HG03457 (cell line): ENCODE measurements at regions not wholly inside any gene's neighbourhood (a gene's known extent, or its start where the extent isn't known, plus 50 kb on each side); places are given as distances from the start of the nearest gene placed in this dataset.
"Not testable (repeated sequence)": the region's sequence is repeated elsewhere in the genome, so short reads cannot be mapped to it uniquely, and the experiment has no call there.

ENCODE experiments used
- ATAC-seq: cut with Tn5 transposase; IDR thresholded peaks from one replicate; pipeline ENCODE4 v1.9.1; 2021; ENCODE audit warnings: moderate number of reproducible peaks; ENCODE audit not compliant: unreplicated experiment

- ATAC-seq, result not testable (repeated sequence)
Measured at GRCh38 chr2:87311896-87312441, 290.3 kb upstream of the PLGLB1 start.

- ATAC-seq, result not testable (repeated sequence)
Measured at GRCh38 chr2:87314622-87315021, 293.0 kb upstream of the PLGLB1 start.

DNA sequence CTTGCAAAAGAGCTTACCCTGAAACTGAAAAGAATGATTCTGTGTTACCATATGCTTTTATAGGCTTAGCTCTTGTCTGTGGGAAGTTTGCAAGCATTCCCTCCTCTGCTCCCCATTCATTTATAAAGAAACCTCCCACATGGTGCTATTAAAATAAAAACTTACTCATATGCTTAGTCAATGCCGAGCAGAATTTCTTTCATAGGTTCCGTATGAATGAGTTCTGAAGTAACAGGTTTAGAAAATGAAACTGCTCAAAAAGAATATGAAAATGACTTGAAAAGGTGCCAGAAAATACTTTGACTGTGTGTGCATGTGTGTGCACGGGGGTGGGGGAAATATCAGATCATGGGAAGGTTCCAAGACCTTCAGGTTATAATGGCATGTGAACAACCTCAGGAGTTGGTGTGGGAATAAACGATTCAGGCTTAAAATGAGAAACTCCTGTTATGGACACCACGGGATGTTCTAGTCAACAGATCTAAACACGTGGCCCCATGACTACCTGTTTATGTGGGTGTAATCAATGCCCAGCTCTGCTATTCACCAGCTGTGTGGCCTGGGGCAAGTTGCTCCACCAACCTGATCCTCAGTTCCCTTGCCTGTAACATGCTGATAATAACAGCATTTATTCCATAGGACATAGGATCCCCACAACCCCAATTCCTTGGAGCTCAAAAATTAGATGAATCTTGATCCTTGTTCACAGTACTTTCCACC is 293.7 kb upstream of the PLGLB1 start:
- ATAC-seq, result not testable (repeated sequence)

GRCh38 chr2:87317193-87317592 is 295.5 kb upstream of the PLGLB1 start:
- ATAC-seq, result not testable (repeated sequence)

DNA sequence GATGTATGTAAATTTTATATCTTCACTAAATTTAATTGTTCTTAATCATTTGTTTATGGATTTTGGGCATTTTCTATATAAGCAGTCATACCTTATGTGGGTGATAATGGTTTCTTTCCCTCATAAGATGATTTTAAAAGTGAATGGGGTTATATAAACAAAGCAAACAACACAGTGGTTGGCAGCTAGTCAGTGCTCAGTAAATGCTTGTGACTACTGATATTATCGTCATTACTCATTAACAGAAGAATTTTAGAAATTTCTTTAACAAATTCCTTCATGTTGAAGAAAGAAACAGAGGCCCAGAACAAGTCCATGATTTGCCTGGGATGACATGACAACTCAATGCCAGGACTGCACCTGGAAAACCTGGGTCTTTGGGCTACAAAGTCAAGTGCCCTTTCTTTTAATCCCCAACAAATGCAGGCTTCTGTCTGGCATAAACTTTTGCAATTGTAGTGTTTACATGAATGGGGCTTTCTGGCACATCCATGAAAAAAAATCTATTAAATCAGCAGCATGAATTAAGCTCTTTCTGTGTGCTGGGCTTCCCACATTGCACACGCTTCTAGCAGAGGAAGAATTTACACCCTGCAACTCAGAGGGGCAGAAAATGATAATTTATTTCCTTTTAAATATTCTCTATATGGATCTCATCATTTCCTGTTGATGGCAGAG is 297.3 kb upstream of the PLGLB1 start:
- ATAC-seq, result not testable (repeated sequence)

DNA sequence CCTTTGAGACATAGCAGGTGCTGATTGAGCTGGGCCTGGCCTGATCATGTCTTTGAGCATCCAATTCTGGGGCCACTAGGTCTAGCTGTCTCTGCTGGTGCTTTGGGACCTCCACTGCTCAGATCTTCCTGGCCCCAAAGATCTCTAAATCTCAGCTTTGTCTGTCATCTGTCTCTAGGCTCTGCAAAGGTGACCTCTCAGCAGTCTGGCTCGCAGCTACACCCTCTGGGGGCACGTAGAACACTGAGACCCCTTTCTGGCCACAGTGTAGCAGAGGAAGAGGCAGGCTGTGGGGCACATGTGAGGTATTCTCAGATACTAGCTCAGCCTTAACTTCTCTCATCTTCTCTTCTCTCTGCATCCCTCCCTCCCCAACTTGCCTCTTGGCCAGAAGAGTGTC is 298.1 kb upstream of the PLGLB1 start:
- not testable (repeated sequence) for ATAC-seq

GRCh38 chr2:87321201-87321600 is 299.6 kb upstream of the PLGLB1 start:
- not testable (repeated sequence) for ATAC-seq

DNA sequence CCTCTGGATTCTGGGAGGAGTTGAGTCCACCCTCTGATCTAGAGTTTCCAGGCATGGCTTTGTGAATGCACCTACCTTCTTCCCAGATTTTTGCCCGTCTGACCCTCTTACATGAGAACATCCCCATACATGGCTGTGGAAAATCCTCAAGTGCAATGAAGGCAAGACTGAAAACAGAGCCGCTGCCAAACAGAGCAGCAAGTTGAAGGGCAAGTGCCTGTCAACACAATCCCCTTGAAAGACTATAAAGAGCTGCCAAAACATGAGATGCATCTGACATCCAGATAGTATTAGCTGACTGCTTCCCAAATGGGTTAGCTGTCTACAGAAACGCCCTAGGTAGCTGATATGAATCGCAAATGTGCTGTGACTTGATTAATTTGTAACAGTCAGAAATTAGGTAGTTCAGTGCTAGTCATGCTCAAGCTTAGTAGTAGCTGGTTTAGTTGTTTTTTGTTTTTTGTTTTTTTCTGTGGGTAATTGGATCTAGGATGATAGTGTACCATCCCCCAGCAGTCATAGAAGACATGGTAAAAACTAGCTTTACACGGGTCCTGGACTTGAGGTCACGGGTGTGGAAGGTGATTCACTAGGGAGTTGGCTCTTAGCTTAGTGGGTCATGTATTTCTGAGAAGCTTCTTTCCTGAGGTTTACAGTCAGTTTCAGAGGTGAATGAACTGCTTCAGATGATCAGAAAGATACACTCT is 302.8 kb upstream of the PLGLB1 start:
- ATAC-seq, result not testable (repeated sequence)

DNA sequence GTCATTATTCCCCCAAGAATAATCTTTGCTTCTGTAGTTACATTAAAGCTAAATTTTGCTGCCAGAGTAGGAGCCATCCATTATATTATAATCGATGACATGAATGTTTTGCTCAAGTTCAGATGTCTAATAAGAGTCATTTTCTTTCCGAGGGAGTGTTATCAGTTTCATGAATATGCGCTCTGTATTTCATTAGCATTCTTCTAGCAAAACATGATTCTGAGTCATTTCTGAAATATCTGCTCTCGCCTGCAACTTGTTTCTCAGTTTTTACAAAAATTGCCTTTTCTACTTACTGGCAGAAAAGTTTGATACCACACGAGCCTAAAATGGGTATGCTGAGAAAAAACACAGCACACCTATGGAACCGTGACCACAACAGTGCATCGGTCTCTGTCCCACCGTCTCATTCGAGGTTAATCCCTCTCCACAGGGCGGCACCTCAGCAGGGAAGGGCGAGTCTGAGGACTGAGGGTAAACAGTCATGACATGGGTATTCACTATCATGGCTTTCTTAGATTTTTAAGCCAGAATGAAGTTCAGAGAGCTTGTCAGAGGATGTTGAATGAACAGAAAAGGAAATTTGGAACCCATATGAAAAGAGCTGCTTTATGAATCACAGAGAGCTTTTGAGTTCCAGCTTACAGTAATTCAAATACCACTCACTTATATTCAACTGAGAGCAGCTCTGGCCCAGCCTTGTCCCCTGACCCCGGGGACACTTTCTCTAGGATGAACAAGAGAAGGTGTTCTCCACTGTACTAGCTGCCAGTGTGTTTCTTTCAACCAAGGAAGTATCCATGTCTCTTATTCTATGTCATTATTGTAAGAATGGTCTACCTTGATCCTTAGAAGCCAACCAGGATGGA is 303.6 kb upstream of the PLGLB1 start:
- not testable (repeated sequence) for ATAC-seq

GRCh38 chr2:87325911-87326294 is 304.3 kb upstream of the PLGLB1 start:
- ATAC-seq, result not testable (repeated sequence)

DNA sequence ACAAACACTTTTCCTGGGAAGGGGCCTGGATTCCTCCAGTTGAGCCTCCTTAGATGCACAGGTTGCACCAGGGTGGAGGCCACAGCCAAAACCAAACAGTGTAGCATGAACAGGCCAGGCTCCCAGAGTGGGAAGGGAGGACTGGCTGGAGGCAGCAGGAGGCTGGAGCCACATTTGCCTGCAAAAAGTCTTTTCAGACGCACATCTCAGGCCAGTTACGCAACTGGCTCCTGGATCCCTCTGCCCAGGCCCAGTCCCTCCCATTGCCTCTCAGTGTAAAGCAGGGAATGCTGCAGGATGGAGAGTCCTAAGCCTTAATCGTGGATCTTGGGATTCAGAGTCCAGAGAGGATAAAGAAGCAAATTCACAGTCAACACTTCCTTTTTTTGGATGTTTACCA is 305.1 kb upstream of the PLGLB1 start:
- ATAC-seq, result not testable (repeated sequence)

DNA sequence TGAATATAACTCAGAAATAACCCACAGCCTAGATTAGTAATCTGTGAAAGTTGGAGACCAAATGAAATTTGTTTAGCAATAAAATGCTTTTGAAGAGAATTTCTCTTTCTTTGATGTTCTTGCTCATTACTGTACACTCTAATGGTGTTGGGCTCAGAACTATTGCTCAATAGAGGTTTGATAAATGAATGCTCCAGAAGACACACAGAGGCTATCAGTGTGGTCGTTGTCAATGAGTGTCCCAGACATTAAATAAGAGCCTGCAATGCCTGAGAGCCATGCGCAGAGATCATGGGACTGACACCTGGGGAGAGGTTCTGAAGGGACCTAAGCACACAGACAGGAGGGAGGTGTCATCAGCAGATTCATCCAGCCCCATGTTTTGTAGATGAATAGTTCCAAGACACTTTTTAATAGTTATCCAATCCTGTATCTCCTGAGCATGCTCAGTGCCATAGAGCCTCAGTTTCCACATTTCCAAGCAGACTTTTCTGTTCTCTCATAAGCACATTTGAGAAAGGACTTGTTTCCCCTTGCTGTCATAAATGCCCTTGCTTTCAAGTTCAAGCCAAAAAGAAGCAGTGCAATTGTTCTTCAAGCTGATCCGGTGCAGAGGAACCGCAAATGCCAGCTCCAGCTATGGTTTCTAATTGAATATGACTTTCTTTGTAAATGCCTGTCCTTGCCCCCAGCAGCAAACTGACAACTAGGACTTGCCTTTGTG is 306.2 kb upstream of the PLGLB1 start:
- ATAC-seq, result not testable (repeated sequence)

DNA sequence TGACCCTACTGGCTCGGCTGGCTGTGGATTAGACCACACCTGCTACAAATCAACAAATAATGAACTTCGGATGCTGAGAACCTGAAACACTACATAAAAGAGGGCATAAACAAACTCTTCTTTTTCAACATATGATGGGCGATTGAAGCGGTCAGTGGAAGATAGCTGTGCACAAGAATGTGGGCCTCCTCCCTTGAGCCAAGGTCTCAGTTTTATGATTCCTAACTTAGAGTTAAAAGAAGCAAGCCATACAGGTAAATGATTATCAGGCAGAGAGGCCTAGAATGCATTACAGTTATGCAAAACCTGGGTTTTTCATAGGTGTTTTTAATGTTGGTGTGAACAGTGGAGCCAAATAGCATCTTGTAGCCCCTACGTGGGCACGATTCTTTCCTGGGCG is 307.9 kb upstream of the PLGLB1 start:
- ATAC-seq, result not testable (repeated sequence)

DNA sequence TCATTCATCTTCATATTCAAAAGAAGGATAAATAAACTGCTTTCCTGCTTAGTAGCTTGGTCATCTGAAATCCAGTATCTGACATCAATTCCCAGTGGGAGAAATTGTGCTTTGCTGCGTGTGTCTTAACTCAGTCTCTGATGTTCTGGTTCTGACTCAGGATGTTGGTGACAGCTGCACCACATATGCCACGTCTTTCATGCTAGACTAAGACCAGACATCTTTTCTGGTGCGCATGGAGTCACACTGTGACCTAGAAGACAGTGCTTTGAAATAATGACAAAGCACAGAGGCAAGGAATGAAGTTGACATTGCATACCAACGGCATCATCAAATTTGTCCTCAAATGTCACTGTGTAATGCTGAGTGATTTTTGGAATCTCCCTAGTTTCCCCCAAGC is 308.8 kb upstream of the PLGLB1 start:
- not testable (repeated sequence) for ATAC-seq

GRCh38 chr2:87331940-87332583 is 310.4 kb upstream of the PLGLB1 start:
- ATAC-seq, result not testable (repeated sequence)

GRCh38 chr2:87334888-87335287 is 313.2 kb upstream of the PLGLB1 start:
- not testable (repeated sequence) for ATAC-seq

GRCh38 chr2:87338998-87339397 is 317.4 kb upstream of the PLGLB1 start:
- ATAC-seq, result not testable (repeated sequence)

- ATAC-seq, result not testable (repeated sequence)
Measured at GRCh38 chr2:87341601-87342014, 320.0 kb upstream of the PLGLB1 start.

- ATAC-seq, result not testable (repeated sequence)
Measured at GRCh38 chr2:87342175-87342574, 320.5 kb upstream of the PLGLB1 start.
